ENCODE measurements at regions not wholly inside any gene's neighbourhood (a gene's known extent, or its start where the extent isn't known, plus 50 kb on each side); places are given as distances from the start of the nearest gene placed in this dataset.

- TF ChIP-seq CTCF (IDR thresholded peaks at IDR 0.05) (no peak), POLR2A (IDR thresholded peaks at IDR 0.05) (no peak)
Measured at GRCh38 chrX:46254641-46255040, 290.6 kb downstream of the ZNF674 start.

Measured in thyroid gland (tissue), 4 donors.